ENCODE measurements at regions not wholly inside any gene's neighbourhood (a gene's known extent, or its start where the extent isn't known, plus 50 kb on each side); places are given as distances from the start of the nearest gene placed in this dataset.

- POLR2A ChIA-PET = no interaction called here
- Histone ChIP-seq H3K4me1 (ENCODE audit: control insufficient read depth in 1 of 2, insufficient read depth in 2 of 2, low read length in 2 of 2) (peaks cover 4 to 11% of the 10 kb centered on the region in 2 experiments; a peak in 3 of 4 replicates), H3K79me2 (ENCODE audit: insufficient read depth, low read length) (no peaks in the 10 kb centered on the region), H3K27me3 (ENCODE audit: insufficient read depth, low read length) (no peaks in the 10 kb centered on the region), H3K27ac (ENCODE audit: low read depth, low read length) (no peak overlapping the region), H4K20me1 (ENCODE audit: insufficient read depth) (no peaks in the 10 kb centered on the region), H3K9ac (ENCODE audit: low read length) (no peak overlapping the region), H3K4me2 (ENCODE audit: low read length) (no peak overlapping the region), H2AFZ (ENCODE audit: low read depth, low read length, poor library complexity, severe bottlenecking) (peak overlapping the region; percentile 38), H3K36me3 (ENCODE audit: control insufficient read depth in 1 of 2, insufficient read depth in 2 of 2, low read length in 2 of 2) (no peaks in the 10 kb centered on the region), H3K9me2 (ENCODE audit: insufficient read depth) (no peaks in the 10 kb centered on the region), H3K4me3 (replicated peaks in 1 of 2; ENCODE audit: low read depth in 1 of 2, low read length in 2 of 2) (no peak overlapping the region), H3K9me3 (ENCODE audit: control insufficient read depth in 1 of 2, insufficient read depth in 1 of 2, low read depth in 1 of 2, low read length in 2 of 2) (no peaks in the 10 kb centered on the region)
- TF ChIP-seq TCF7L2 (IDR thresholded peaks at IDR 0.05; ENCODE audit: borderline replicate concordance, extremely low read depth, insufficient read depth, insufficient read length) (no peak), SIN3A (IDR thresholded peaks at IDR 0.05; ENCODE audit: low read depth) (no peak), ATF3 (IDR thresholded peaks at IDR 0.05) (no peak), YY1 (IDR thresholded peaks at IDR 0.05; ENCODE audit: extremely low read depth, insufficient replicate concordance, low read depth, low read length) (no peak), EZH2 (IDR thresholded peaks at IDR 0.05) (no peak), POLR2A (IDR thresholded peaks at IDR 0.05; ENCODE audit: borderline replicate concordance, extremely low read depth, insufficient read depth, insufficient read length) (no peak), POLR2AphosphoS5 (IDR thresholded peaks at IDR 0.05; ENCODE audit: low read depth, low read length) (no peak), CTCF (IDR thresholded peaks at IDR 0.05 in 2 of 3, conservative IDR thresholded peaks at IDR 0.05 in 1 of 3; ENCODE audit: borderline replicate concordance in 1 of 3, insufficient read depth in 1 of 3, low read depth in 2 of 3, low read length in 2 of 3) (no peak), CBX3 (IDR thresholded peaks at IDR 0.05; ENCODE audit: low read depth) (no peak), CEBPB (IDR thresholded peaks at IDR 0.05; ENCODE audit: low read depth) (no peak), RAD21 (IDR thresholded peaks at IDR 0.05; ENCODE audit: low read depth) (no peak), ZNF274 (IDR thresholded peaks at IDR 0.05; ENCODE audit: low read depth, low read length) (no peak), FOSL1 (IDR thresholded peaks at IDR 0.05; ENCODE audit: low read depth) (no peak), EZH2phosphoT487 (IDR thresholded peaks at IDR 0.05; ENCODE audit: borderline replicate concordance) (no peak), ZBTB33 (IDR thresholded peaks at IDR 0.05; ENCODE audit: extremely low read depth, insufficient replicate concordance, low read length) (no peak)
- BruUV-seq (replicated peaks) = no TSS peak
- CTCF ChIA-PET = no interaction called here
- ATAC-seq = no peak
- DNase-seq (ENCODE audit: low read depth, low spot score) = no peak
- intact Hi-C loops (cut with micrococcal nuclease) = no loop called here
- RAD21 ChIA-PET (ENCODE audit: low non-redundant PET in 1 of 2, low total read pairs in 2 of 2, uncharacterized antibody in 2 of 2, unreplicated experiment in 2 of 2) = no interaction called here
These were observed 152.6 kb upstream of the NUDT4 start for GRCh38 chr12:93225094-93225493.
